RWPE1 (cell line): ENCODE measurements at regions not wholly inside any gene's neighbourhood (a gene's known extent, or its start where the extent isn't known, plus 50 kb on each side); places are given as distances from the start of the nearest gene placed in this dataset.

Experiments
- CTCF ChIA-PET: fragments of 350-600 bp; sonication (Branson Sonifier 250); formaldehyde crosslinking; extraction: SDS; loops from one replicate; lab custom pipeline; 2021; lab: Yijun Ruan, JAX
- POLR2A ChIA-PET: fragments of 400-600 bp; formaldehyde crosslinking; extraction: SDS; loops from one replicate; lab custom pipeline; 2020; ENCODE audit warnings: antibody characterized with exemption; ENCODE audit not compliant: low non-redundant PET; lab: Yijun Ruan, JAX
- DNase-seq: peaks from one replicate; pipeline ENCODE4 v3.0.0; 2012; ENCODE audit warnings: low spot score
- H3K27ac ChIP-seq: fragments of 450-650 bp; 2 replicates; pipeline ENCODE4 v1.5.1; 2017
- TF ChIP-seq, protein P1 (sequence below): fragments of 450-650 bp; conservative IDR thresholded peaks from 2 replicates; pipeline ENCODE4 v1.5.1; 2017; ENCODE audit warnings: low read depth, mild to moderate bottlenecking

DNA sequence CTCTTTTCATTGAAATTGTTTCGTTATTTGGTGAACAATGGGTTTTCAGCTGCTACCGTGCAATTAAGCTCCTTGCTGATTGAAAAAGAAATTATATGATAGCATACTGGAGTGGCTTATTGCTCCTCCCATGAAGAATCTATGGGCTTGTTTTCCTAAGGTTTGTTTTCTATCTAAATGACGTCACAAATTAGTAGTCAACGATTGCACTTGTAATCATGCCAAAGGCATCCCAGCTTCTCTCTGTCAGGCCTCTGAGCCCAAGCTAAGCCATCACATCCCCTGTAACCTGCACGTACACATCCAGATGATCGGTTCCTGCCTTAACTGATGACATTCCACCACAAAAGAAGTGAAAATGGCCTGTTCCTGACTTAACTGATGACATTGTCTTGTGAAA, 388.0 kb upstream of the LMCD1 start:
- POLR2A ChIA-PET: no interaction called here
- no peak for DNase-seq
- CTCF ChIA-PET: no interaction called here
- no peak overlapping the region for H3K27ac ChIP-seq
- TF ChIP-seq, protein P1, sequence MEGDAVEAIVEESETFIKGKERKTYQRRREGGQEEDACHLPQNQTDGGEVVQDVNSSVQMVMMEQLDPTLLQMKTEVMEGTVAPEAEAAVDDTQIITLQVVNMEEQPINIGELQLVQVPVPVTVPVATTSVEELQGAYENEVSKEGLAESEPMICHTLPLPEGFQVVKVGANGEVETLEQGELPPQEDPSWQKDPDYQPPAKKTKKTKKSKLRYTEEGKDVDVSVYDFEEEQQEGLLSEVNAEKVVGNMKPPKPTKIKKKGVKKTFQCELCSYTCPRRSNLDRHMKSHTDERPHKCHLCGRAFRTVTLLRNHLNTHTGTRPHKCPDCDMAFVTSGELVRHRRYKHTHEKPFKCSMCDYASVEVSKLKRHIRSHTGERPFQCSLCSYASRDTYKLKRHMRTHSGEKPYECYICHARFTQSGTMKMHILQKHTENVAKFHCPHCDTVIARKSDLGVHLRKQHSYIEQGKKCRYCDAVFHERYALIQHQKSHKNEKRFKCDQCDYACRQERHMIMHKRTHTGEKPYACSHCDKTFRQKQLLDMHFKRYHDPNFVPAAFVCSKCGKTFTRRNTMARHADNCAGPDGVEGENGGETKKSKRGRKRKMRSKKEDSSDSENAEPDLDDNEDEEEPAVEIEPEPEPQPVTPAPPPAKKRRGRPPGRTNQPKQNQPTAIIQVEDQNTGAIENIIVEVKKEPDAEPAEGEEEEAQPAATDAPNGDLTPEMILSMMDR: no peak

DNA sequence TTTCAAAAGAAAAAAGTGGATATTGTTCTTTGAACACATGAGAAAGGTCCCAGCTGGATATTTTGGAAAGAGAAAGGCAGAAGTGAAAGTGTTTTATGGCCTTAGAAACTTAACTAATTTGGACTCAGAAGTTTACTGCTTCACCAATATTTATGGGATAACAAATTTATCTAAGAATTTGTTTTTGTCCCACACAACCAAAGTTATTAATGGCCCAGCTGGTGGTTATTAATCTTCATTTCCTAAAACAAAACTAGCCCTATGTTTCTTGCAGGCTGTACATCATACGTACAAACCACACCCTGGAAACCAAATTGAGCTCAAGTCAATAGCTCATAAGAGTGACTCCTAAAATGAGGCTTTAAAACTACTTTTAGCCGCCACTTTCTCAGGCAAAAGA, 372.9 kb upstream of the LMCD1 start:
- POLR2A ChIA-PET: no interaction called here
- H3K27ac ChIP-seq: no peak overlapping the region
- CTCF ChIA-PET: no interaction called here
- no peak for DNase-seq
- TF ChIP-seq, protein P1: no peak

DNA sequence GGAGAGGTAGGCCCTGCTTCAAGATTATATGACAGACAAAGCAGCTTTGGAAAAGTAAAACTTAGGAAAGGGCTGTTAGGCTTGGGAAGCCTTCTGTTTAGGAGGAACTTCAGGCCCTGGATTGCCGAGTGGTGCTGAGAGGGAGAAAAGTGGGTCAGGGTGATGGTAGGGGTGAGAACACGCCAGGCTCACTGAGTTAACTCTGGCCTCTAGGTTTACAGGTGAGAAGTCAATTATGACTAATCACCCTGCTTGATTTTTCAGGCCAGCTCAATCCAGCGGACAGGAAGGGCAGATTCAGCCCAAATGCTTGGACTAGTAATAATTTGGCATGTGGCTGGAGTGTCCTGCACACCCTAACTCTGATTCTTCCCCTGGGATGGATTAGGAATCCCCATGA, 365.1 kb upstream of the LMCD1 start:
- H3K27ac ChIP-seq: no peak overlapping the region
- POLR2A ChIA-PET: no interaction called here
- CTCF ChIA-PET: no interaction called here
- DNase-seq: no peak
- TF ChIP-seq, protein P1: no peak

DNA sequence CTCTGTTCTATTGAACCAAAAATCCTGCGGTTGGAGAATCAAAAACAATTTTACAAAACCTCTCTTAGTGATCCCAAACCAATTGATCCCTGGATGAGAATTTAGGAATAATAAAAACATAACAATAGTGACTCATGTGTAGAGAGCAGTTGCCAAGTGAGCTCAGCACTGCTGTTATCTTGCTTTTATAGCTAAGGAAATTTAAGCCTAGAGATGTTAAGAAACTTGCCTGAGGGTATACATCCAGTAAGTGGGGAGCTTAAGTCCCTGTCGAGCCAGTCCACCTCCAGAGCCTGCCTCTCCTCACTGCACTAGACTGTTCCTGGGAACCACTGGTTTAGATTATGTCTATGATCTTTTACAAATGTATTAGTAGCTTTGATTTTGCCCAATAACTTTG, 358.4 kb upstream of the LMCD1 start:
- DNase-seq: no peak
- CTCF ChIA-PET: no interaction called here
- no peak overlapping the region for H3K27ac ChIP-seq
- POLR2A ChIA-PET: no interaction called here
- TF ChIP-seq, protein P1: no peak

DNA sequence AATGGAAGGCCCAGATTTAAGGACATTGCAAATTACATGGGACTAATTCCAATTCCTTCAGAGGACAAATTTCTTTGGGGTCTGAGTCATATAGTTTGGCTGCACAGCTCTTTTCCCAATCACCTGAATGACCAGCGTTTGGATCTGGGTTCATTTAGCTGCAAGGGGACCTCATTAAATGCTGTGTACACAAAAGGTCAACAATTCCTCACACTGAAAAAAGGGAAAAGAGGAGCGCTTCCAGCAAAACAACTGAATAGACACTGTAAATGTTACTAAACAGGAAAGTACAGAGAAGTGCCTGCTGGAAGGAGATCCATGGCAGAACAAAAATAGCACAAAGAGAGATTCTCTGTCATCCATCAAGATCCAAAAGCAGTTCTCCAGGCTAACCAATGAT, 356.0 kb upstream of the LMCD1 start:
- ChIA-PET CTCF (no interaction called here), POLR2A (no interaction called here)
- TF ChIP-seq, protein P1: no peak
- H3K27ac ChIP-seq: no peak overlapping the region
- DNase-seq: no peak

DNA sequence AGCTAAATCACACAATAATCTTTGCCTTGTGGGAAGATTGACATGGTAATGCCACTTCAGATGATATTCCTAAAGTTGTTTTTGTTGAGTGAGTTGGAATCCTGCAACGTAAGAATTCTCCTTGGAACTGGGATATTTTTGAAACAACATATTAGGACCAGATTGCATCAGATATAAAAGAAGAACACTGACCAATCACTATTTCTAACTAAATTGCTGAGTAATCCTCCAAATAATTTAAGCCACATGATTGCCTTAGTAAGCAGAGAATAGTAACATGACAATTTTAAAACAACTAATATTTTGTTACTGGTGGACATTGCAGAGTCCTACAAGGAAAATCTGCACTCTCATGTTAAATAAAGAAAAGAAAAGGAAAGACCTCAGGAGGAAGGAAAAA, 353.9 kb upstream of the LMCD1 start:
- DNase-seq: no peak
- TF ChIP-seq, protein P1: no peak
- H3K27ac ChIP-seq: no peak overlapping the region
- ChIA-PET CTCF (no interaction called here), POLR2A (no interaction called here)
